ENCODE measurements at regions not wholly inside any gene's neighbourhood (a gene's known extent, or its start where the extent isn't known, plus 50 kb on each side); places are given as distances from the start of the nearest gene placed in this dataset.

DNA sequence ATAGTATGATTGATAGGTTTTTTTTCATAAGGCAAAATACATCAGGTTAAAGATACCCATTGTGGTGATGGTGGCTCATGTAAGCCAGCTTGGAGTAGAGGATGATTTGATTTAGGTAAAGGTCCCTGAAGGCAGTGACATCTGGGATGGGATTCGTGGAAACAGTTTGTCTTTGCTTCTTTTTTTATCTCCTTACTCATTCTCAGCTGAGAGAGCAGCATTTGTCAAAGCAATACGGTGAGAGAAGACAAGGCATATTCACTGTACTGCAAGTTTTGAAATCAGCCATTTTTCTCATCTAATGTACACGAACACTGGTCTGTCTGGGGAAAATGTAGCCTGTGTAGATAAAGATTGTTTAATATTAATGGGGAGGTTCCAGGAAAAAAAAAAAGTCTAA, 749.1 kb downstream of the SQOR start:
- no peak overlapping the region for H2AK5ac ChIP-seq (ENCODE audit: low read depth, low read length)
- ChIA-PET POLR2A (ENCODE audit: partially characterized antibody) (no interaction called here), CTCF (ENCODE audit: partially characterized antibody) (no interaction called here)
- H2BK12ac ChIP-seq (ENCODE audit: low read depth, low read length): no peak overlapping the region
- no peak overlapping the region for H3K18ac ChIP-seq (ENCODE audit: extremely low read depth, low read length)
- FAIRE-seq (no peak), DNase-seq (ENCODE audit: low read depth in 1 of 2, low spot score in 2 of 2) (no peak)
- H3K4me1 ChIP-seq (replicated peaks in 1 of 4; ENCODE audit: control insufficient read depth in 3 of 4, insufficient read depth in 4 of 4, low read length in 3 of 4): no peaks in the 10 kb centered on the region
- H4K8ac ChIP-seq (ENCODE audit: extremely low read depth, insufficient read depth, low read length): no peak overlapping the region
- H3K9ac ChIP-seq (replicated peaks in 1 of 4; ENCODE audit: extremely low read depth in 1 of 4, low read depth in 3 of 4, low read length in 3 of 4): no peak overlapping the region
- no peaks in the 10 kb centered on the region for H3K36me3 ChIP-seq (ENCODE audit: control insufficient read depth in 2 of 4, insufficient read depth in 4 of 4, low read length in 3 of 4)
- no peak overlapping the region for H3K4me3 ChIP-seq (ENCODE audit: extremely low read depth in 1 of 4, insufficient read depth in 2 of 4, low read depth in 3 of 4, low read length in 4 of 4)
- no peaks in the 10 kb centered on the region for H3K9me3 ChIP-seq (ENCODE audit: insufficient read depth in 2 of 2, low read depth in 1 of 2, low read length in 1 of 2)
- no peak overlapping the region for H3K14ac ChIP-seq (ENCODE audit: insufficient read length)
- H4K91ac ChIP-seq (replicated peaks; ENCODE audit: insufficient read length, low read length): no peak overlapping the region
- no peak overlapping the region for H3K56ac ChIP-seq (replicated peaks; ENCODE audit: insufficient read length, low read depth, low read length)
- H2BK5ac ChIP-seq (ENCODE audit: low read depth, low read length): no peak overlapping the region
- H3K27ac ChIP-seq (ENCODE audit: low read depth, low read length): no peak overlapping the region
- H2BK20ac ChIP-seq (ENCODE audit: low read length): no peak overlapping the region
- H2AFZ ChIP-seq (ENCODE audit: low read length): no peak overlapping the region
- 92% methylated on average over 3 of the region's 3 CpGs; no CpG with 5 or more reads in 1 of the 2 experiments for WGBS, 2 experiments (ENCODE audit: extremely low coverage in 1 of 2, insufficient coverage in 1 of 2, insufficient read length in 1 of 2, insufficient replicate concordance in 2 of 2, low coverage in 1 of 2, low lambda C conversion rate in 2 of 2, missing lambda C conversion rate in 1 of 2)
- no peak overlapping the region for H2BK15ac ChIP-seq (ENCODE audit: low read length)
- H2BK120ac ChIP-seq (replicated peaks; ENCODE audit: low read depth, low read length): no peak overlapping the region
- no peak overlapping the region for H3K4me2 ChIP-seq (ENCODE audit: insufficient read depth in 1 of 2, low read depth in 2 of 2, low read length in 2 of 2)
- no peaks in the 10 kb centered on the region for H3K27me3 ChIP-seq (replicated peaks in 1 of 4; ENCODE audit: control insufficient read depth in 3 of 4, extremely low read depth in 1 of 4, insufficient read depth in 3 of 4, low read length in 3 of 4)
- no peak overlapping the region for H4K5ac ChIP-seq (ENCODE audit: insufficient read length, low read depth, low read length)
- H3K23me2 ChIP-seq (ENCODE audit: low read depth, low read length): no peaks in the 10 kb centered on the region
- H4K20me1 ChIP-seq (replicated peaks in 1 of 2; ENCODE audit: control insufficient read depth in 1 of 2, insufficient read depth in 2 of 2, low read length in 2 of 2): no peaks in the 10 kb centered on the region
- H3K23ac ChIP-seq (ENCODE audit: insufficient read length): no peak overlapping the region
- H3K79me2 ChIP-seq (ENCODE audit: control insufficient read depth in 1 of 2, insufficient read depth in 2 of 2, low read length in 2 of 2): no peaks in the 10 kb centered on the region
- H3K79me1 ChIP-seq (ENCODE audit: low read depth, low read length): no peaks in the 10 kb centered on the region
- no peak overlapping the region for H3K4ac ChIP-seq (replicated peaks; ENCODE audit: insufficient read length, low read depth, low read length)
- no peak for TF ChIP-seq CTBP2 (IDR thresholded peaks at IDR 0.05; ENCODE audit: borderline replicate concordance, insufficient read depth, insufficient read length, low read length)
- TF ChIP-seq SIN3A (conservative IDR thresholded peaks at IDR 0.05 in 1 of 2, IDR thresholded peaks at IDR 0.05 in 1 of 2; ENCODE audit: low read depth in 1 of 2, low read length in 2 of 2): no peak
- no peak for TF ChIP-seq JUN (IDR thresholded peaks at IDR 0.05; ENCODE audit: low read depth, low read length)
- TF ChIP-seq EGR1 (IDR thresholded peaks at IDR 0.05; ENCODE audit: borderline replicate concordance, low read depth, low read length): no peak
- no peak for TF ChIP-seq PHF8 (conservative IDR thresholded peaks at IDR 0.05; ENCODE audit: low read depth, low read length)
- TF ChIP-seq TCF12 (IDR thresholded peaks at IDR 0.05; ENCODE audit: low read depth, low read length): no peak
- TF ChIP-seq CEBPB (IDR thresholded peaks at IDR 0.05; ENCODE audit: low read depth, low read length): no peak
- no peak for TF ChIP-seq TAF7 (optimal IDR thresholded peaks at IDR 0.05; ENCODE audit: borderline replicate concordance, low read depth, low read length)
- TF ChIP-seq MAFK (IDR thresholded peaks at IDR 0.05; ENCODE audit: low read depth, low read length): no peak
- no peak for TF ChIP-seq CREB1 (IDR thresholded peaks at IDR 0.05)
- TF ChIP-seq BCL11A (IDR thresholded peaks at IDR 0.05; ENCODE audit: low read depth in 2 of 2, low read length in 2 of 2): no peak
- TF ChIP-seq SIX5 (IDR thresholded peaks at IDR 0.05; ENCODE audit: low read depth, low read length): no peak
- TF ChIP-seq TBP (IDR thresholded peaks at IDR 0.05; ENCODE audit: low read depth, low read length): no peak
- no peak for TF ChIP-seq KDM4A (IDR thresholded peaks at IDR 0.05; ENCODE audit: low read depth, low read length, severe bottlenecking)
- no peak for TF ChIP-seq CHD1 (IDR thresholded peaks at IDR 0.05; ENCODE audit: low read depth, low read length)
- no peak for TF ChIP-seq SP1 (IDR thresholded peaks at IDR 0.05; ENCODE audit: low read depth, low read length)
- no peak for TF ChIP-seq HDAC6 (IDR thresholded peaks at IDR 0.05; ENCODE audit: low read depth, low read length)

All from H1 (cell line).